GM11168 (cell line): ENCODE measurements at regions not wholly inside any gene's neighbourhood (a gene's known extent, or its start where the extent isn't known, plus 50 kb on each side); places are given as distances from the start of the nearest gene placed in this dataset.

Experiments
- in situ Hi-C: fragments of 300-500 bp; cut with MboI; formaldehyde crosslinking; loops from one replicate; pipeline ENCODE4 v1.12.0; 2022; ENCODE audit warnings: low sequenced_read_pairs; ENCODE audit not compliant: unreplicated experiment

- in situ Hi-C loops = no loop called here
These were observed 162.6 kb upstream of the GDF10 start for GRCh38 chr10:47137311-47137851.

GRCh38 chr10:47139121-47139520 is 160.9 kb upstream of the GDF10 start:
- in situ Hi-C loops = no loop called here

DNA sequence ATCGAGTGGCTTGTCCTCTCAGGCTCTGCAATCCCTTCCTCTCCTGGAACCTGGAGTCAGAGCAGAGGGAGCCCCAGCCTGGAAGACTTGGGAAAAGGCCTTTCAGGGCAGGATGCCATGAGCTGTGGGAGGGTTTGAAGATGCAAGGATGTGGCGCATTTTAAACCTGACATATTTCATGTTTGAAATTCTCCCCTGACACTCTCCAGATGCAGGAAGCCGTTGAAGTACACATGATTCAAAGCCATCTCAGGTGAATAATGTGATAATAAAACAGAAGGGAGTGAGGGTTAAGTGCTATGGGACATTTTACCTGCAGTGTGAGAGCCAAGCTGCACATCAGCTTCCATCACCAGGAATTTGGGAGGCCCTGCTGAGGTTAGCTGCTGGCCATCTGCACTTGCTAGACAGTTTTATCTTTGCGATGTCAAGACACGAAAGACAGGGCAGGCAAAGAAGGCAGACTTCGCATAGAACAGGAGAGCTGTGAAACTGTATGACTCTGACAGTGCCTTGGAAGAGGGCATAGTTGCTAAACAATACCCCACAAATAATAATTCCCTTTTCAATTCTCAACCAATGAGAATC is 159.1 kb upstream of the GDF10 start:
- in situ Hi-C loops = no loop called here

- in situ Hi-C loops = no loop called here
These were observed 158.6 kb upstream of the GDF10 start for GRCh38 chr10:47141349-47141748.

GRCh38 chr10:47143072-47143471 is 156.9 kb upstream of the GDF10 start:
- in situ Hi-C loops = no loop called here

DNA sequence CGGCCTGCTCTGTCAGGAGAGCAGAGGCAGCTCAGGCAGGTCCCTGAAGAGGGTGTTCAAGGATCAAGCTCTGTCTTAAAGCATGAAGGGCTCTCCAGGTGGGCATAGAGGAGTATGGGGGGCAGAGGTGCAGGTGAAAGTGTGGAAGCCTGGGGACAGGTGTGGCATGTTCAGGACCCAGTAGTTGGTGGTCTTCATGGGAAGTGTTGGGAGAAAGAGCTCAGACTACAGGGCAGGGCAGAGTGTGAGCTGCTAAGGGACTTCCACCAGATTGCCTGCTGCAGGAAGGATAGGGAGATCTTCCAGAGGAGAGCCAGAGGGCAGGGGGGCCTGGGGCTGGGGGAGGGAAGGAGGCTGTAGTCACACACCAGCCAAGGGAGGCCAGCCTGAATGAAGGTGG is 156.5 kb upstream of the GDF10 start:
- in situ Hi-C loops = no loop called here

DNA sequence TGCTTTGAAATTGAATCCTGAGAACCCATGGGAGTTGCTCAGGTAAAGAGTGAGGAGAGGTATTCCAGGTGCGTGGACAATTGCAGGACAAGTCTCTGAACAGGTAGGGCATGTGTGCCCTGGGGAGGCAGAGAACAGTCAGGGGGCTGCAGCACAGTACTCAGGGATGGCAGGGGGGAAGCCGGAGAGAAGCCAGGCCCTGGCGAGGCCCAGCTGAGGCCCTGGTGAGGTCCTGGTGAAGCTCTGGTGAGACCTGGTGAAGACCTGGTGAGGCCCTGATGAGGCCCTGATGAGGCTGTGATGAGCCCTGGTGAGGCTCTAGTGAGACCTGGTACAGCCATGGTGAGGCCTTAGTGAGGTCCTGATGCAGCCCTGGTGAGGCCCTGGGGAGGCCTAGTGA is 155.5 kb upstream of the GDF10 start:
- in situ Hi-C loops = no loop called here

DNA sequence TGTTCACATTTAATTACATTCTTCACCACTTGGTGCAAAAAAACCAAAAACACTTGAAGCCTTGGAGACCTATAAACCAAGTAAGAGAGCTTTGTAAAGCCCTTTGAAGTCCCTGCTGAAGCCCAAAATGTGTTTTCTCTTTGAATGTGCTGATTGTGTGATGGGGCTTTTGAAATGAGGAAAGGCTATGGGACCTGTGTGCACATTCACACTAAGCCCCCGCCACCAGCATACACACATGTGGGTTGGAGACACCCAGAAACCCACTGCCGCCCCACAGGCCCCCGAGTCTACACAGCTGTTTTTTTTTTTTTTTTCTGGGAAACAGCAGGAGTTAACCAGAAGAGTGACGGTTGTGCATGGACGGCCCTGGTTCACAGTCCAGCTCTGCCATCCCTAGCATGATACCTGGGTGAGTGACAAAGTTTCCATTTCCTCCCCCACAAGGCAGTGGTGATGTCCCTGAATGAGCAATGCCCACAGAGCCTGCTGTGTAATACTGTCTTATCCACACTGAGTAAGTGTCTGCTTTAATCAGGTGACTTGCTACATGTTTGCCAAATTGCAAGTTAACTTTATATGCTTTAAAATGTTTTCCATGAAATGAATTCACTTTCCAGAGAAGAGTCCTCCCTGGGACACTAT is 154.6 kb upstream of the GDF10 start:
- in situ Hi-C loops = no loop called here

GRCh38 chr10:47146572-47146971 is 153.4 kb upstream of the GDF10 start:
- in situ Hi-C loops = no loop called here

DNA sequence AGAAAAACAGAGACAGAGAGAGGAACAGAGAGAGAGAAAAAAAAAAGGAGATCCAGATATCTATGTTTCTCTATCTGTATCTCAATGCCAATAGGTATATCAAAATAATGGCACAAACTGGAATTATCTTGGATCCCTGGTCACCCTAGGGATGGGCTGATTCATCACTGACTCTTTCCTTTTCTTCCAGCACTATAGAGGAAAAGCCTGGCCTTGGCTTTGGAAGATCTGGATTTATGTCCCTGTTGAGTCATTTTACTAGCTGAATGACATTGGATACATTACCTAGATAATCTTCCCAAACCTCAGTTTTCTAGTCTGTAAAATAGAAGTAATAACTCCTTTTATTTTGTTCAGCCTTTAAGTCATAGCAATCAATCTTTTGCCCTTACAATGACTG is 152.8 kb upstream of the GDF10 start:
- in situ Hi-C loops = no loop called here

GRCh38 chr10:47150581-47150980 is 149.4 kb upstream of the GDF10 start:
- in situ Hi-C loops = no loop called here

DNA sequence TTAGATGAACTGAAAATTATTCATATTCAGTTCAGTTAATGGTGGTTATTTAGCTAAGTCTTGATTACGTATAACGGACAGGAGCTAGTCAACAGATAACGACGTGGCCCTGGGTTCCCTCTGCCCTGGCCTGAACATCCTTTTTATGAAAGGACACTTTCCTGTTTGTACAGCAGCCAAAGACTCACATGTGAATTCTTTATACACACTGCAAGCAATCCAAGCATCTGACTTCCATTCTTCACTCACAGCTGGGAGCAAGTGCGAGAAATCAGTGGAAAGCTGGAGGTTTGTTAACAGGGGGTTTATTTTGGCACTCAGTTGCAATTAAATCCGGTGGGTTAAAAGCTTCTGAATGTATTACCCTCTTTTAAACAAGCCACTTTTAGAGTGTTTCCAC is 148.1 kb upstream of the GDF10 start:
- in situ Hi-C loops = no loop called here

- in situ Hi-C loops = no loop called here
These were observed 147.1 kb upstream of the GDF10 start for GRCh38 chr10:47152861-47153349.

DNA sequence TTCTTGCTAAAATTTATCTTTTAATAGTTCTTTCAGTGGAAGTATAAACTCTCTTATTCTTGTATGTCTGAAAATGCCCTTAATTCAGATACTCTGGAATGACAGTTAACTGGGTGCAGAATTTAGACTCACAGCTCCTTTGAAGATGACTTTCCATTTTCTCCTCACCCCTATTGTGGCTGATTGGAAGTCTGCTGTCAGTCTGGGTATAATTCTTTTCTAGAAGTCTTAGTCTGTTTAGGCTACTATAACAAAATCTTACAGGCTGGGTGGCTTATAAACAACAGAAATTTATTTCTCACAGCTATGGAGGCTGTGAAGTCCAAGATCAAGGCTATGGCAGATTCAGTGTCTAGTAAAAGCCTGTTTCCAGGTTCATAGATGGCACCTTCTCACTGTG is 145.2 kb upstream of the GDF10 start:
- in situ Hi-C loops = no loop called here

DNA sequence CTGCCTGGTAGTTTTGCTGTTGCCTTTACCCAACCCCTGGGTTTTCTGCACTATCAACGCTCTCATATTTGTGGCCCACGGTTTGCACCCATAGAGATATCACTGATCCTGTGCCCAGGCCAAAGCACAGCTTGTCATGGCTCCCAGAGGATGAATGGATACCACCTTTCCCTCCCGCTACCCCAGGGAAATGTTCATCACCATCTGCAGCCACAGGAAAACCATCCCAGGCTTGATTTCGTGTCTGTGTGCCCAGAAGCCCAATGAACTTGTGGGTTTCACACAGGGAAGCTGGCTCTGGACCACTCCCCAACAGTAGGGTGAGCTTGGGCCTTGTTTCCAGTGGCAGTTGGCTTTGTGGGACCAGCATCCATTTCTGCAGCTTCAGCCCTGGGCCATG is 143.1 kb upstream of the GDF10 start:
- in situ Hi-C loops = no loop called here

- in situ Hi-C loops = no loop called here
These were observed 141.6 kb upstream of the GDF10 start for GRCh38 chr10:47158116-47159071.

DNA sequence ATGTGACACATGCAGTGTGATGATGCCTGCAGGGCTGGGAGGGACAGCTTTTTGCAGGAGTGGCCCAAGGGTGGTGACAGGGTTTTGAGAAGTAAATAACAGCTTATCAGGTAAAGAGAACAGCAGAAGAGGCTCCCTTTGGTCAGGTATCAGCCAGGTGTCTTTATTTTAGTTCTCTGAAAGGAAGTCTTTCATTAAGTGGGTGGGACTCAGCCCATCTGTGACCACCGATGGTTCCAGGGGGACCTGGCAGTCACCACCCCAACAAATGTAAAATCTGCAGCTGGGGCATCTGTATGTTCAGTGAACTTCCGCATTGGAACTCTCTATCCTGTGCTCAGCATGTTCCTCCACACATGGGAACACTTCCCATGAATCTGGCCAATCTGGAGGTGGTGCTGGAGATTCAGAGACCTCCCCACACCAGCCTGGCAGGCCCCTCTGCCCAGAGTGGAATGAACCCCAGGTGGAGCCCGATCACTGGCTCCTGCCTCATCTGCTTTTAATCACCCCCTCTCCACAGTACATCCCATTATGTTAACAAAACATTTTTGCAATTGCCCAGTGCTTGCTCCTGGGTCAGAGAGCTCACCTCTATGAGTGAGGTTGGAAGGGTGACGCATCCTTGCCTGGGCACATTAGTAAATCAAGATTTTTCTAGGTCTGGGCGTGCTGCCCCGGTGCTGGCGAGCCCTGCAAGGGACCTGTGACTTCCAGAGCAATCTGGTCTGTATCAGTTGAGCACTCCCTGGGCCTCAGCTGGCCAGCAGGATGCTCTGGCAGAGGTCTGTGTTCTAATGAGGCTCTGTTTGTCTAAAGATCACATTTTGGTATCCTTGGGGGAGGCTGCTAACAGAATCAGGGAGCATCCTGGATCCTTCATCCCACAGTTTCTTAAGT is 140.4 kb upstream of the GDF10 start:
- in situ Hi-C loops = no loop called here

DNA sequence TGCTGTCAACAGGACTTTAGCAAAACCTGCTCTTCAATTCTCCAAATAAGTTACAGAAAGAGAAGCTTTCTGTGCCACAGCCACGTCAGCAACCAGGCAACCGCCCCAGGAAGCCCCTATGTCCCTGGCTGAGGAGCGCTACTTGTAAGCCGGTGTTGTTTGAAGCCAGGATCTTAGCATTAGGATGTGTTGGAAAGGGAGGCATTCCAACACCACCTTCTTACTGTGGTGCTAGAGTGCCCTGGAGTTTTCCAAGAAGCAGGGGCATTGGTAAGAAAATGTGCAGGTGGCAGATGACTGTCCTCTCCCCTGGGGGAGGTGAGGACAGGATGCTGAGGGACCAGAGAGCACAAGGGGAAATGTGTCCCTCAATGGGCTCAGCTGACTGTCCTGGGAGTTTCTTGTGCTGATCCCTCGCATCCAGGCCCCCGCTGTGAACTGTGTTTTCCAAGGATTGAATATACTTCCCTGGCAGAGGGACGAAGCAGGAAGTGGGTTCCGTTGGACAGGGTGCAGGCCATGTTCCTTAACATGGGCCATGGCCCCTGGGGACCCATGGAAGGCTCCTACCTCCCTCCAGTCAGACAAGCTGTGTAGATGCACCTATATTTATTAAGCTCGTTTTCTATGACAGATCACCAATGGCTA is 139.6 kb upstream of the GDF10 start:
- in situ Hi-C loops = no loop called here

DNA sequence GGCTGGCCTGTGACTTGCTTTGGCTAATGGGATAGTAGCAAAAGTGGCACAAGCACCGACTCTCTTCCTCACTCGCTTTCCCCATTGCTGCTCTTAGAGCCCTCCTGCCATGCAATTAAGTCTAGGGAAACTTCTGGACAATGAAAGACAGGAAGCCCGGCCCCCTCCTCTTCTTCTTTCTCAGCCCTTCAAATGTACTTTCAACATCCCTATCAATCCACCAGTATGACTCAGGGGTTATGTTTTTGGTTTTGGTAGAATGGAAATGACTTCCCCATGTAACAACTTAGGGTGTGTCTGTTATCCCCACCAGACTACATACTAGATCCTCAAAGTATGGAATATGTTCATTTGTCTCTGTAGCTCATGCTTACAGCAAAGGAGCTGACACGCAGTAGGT is 139.0 kb upstream of the GDF10 start:
- in situ Hi-C loops = no loop called here
